ENCODE measurements at regions not wholly inside any gene's neighbourhood (a gene's known extent, or its start where the extent isn't known, plus 50 kb on each side); places are given as distances from the start of the nearest gene placed in this dataset.
"Not testable (repeated sequence)": the region's sequence is repeated elsewhere in the genome, so short reads cannot be mapped to it uniquely, and the experiment has no call there.

DNA sequence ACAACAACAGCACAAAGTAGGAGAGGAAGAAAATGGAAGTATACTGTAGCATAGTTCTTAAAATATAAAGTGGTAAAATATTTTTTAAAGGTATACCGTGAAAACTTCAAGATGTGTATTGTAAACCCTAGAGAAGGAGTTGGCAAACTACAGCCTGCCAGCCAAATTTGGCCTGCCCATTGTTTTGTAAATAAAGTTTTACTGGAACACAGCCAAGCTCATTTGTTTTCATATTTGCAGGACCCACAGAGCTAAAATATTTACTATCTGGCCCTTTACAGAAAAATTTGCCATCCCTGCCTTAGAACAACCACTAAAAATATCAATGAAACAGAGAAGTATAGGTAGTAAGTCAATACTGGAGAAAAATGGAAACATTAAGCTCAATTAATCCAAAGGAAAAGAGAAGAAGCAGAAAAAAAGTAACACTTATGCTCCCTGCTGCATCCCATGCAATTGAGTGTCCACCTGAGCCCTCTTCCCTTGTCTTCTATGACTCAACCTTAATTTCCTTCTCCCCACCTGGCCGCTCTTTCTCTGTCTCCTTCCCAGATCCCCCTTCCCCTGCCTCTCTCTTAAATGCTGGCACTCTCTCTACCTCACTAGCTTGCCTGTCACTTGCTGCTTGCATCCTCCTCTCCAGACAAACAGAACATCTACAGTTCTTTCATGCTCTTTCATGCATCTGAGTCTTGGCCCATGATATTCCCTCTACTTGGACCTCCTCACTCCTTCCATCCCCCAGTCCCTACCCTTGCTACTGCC lies 50.6 kb upstream of the FER start:
- no peak for DNase-seq (ENCODE audit: low read depth in 4 of 4, low spot score in 1 of 4)

DNA sequence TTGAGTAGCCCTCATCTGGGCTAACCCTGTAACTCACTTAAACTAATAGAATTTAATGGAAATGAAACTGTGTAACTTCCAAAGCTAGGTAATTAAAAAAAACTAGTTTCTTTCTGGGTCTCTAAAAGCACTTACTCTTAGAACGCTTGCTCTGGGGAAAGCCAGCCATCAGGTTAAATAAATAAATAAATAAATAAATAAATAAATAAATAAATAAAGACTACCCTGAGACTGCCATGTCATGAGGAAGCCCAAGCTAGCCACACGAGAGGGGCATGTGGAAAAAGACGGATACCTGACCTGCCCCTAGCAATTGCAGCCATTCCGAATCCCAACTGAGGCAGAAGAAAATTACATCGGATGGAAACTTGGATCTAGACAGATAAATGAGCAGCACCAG lies 51.3 kb upstream of the FER start:
- no peak for DNase-seq (ENCODE audit: low read depth in 4 of 4, low spot score in 1 of 4)

DNA sequence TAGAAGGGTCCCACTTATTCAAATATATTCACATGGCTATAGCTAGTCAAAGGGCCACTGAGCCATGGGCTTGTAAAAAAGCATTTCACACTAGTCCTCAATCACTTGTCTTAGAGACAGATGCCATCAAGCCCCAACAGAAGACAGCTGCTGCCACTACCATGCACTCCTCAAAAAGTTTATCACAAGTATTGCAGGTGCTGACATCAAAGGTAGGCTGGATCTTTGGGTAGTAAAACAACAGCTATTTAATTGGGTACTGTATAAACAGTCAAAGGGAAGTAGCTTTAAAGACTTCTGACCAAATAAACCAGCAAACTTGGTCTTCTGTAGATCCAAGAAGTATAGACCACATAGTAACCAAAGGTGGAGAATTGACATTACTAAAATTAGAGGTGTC lies 59.2 kb upstream of the FER start:
- DNase-seq (ENCODE audit: low read depth in 4 of 4, low spot score in 1 of 4): no peak

DNA sequence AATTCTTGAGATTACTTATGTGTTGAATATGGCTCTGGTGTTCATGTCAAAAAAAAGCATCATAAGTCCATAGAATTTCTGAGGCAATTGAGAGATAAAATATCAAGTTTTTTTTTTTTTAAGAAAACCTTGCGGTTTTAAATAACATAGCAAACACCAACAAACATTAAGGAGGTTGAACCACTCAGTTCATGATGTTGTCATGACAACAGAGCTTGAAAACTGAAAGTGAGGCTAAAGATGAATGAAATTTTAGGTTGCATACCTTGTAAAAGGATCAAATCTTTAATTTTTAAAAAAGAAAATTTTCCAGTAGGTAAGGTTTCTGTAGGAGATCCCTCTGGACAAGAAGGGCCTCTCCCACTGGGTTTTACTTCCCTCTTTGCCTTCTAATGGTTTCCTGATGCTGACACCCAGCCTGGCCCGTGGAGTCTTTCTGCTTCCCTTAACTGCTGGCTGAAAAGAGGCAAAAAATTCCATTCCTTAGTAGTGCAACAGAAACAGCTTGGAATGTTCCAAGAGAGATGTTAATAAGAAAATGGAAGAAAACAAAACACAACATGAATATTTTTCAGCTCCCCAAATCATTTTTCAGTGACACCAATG lies 60.0 kb upstream of the FER start:
- no peak for DNase-seq (ENCODE audit: low read depth in 4 of 4, low spot score in 1 of 4)

DNA sequence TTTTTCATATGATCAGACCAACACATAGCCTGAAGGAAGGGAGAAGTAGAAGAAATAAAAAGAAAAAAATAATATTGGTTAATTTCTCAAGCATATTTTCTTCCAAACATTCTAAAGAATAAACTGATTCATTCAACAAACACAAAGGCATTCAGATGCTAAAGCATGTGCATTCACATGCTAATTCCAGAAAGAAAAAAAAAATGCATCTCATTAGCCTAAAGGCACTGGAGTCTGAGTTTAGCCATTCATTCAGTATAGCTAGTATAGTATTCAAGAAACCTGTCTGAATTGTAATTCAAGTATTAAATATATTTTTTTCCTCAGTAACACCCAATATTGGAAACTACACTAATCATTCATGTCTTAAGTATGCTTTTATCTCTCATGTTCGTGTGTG lies 61.0 kb upstream of the FER start:
- no peak for DNase-seq (ENCODE audit: low read depth in 4 of 4, low spot score in 1 of 4)

DNA sequence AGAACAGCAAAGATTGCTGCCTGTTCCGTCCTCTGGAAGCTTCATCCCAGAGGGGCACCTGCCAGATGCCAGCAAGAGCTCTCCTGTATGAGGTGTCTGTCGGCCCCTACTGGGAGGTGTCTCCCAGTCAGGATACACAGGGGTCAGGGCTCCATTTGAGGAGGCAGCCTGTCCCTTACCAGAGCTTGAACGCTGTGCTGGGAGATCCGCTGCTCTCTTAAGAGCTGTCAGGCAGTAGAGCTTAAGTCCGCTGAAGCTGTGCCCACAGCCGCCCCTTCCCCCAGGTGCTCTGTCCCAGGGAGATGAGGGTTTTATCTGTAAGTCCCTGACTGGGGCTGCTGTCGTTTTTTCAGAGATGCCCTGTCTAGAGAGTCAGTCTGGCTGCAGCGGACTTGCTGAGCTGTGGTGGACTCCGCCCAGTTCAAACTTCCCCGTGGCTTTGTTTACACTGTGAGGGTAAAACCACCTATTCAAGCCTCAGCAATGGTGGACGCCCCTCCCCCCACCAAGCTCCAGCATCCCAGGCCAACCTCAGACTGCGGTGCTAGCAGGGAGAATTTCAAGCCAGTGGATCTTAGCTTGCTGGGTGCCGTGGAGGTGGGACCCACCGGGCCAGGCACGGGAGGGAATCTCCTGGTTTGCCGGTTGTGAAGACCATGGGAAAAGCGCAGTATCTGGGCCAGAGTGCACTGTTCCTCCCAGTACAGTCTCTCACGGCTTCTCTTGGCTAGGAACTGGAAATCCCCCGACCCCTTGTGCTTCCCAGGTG lies 62.1 kb upstream of the FER start:
- not testable (repeated sequence) for DNase-seq (ENCODE audit: low read depth in 4 of 4, low spot score in 1 of 4)

DNA sequence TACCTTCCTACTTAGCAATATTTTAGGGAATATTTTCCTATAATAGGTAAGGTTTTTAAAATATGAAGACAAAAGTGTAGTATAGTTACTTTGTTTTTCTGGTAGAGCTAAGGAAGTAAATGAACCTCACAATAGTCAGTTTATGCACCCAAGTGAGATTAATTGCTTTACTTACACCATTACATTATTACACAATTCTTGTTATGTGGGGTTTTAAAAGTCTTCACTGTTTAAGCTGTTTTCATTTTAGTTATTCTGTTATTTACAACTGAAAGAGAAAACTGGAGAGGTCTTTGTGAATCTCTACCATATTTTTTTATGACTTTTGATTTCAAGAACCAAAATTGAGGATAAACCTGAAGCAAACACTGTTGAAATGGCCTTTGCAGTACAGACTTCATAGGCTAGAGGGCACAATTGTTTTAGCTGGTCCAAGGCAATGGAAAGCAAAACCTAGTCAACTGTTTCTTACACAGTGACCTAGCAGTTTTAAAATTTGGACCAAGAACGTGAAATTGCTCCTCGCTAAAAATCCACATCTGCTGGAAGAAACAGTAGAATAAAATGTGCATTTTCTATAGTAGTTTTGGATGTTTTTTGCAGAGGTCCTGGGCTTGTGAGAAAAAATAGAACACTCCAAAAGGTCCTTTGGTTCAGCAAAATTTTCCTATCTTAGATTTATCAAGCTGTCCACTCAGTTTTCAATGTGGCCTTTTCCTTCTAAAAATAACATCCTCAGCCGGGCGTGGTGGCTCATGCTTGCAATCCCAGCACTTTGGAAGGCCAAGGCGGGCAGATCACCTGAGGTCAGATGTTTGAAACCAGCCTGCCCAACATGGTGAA lies 66.4 kb upstream of the FER start:
- DNase-seq (ENCODE audit: low read depth in 4 of 4, low spot score in 1 of 4): no peak

DNA sequence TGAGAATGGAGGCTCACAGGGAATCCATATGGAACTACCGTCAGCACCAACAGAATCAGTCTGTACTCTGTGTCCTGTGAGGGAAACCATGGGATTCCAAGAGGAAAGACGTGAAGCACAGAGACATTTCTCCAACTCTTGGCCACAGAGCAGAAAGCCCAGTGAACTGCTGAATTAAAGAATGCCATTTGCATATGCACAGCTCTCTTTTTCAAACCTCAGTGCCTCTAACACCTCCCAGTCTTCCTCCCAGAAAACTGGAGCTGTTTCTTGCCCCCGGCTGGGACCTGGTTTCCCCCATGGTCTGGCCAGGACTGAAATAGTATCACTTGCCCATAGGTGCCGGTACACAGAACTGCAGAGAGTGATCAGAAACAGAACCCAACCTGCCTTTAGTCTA lies 69.6 kb upstream of the FER start:
- no peak for DNase-seq (ENCODE audit: low read depth in 4 of 4, low spot score in 1 of 4)

DNA sequence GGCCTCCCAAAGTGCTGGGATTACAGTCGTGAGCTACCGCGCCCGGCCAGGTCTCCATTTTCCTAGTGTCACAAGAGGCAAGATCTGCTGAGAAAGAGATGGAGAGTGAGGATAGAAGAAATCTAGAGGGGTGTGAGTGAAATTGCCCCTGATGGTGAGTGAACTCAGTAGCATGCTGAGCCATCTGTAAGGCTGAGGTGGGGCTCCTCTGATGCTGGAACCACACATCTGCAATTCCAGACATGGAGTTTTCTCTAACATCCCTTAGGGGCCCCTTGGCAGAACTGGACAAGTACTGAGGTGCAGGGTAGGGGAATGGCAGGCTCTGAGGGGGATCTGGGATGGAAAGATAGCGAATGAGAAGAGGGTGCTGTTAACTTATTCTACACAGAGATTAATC lies 72.0 kb upstream of the FER start:
- no peak for DNase-seq (ENCODE audit: low read depth in 4 of 4, low spot score in 1 of 4)

DNA sequence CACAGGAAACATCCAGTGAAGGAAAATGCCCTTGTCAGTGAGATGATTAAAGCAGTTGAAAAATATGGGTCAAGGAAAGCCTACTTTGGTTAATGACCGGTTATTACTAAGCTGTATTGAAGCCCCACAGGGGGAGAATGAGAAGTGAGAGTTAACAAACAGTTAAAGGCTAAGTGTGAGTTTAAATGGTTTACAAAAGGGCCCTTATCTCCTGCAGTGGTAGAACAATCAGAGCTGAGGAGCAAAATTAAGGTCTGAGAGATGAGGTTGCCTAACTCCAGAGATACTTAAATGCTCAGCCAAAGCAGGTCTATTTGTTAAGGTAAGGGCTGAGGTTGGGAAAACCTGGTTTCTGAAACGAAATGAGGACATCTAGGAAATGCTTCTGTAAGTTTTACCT lies 75.1 kb upstream of the FER start:
- DNase-seq (ENCODE audit: low read depth in 4 of 4, low spot score in 1 of 4): no peak

DNA sequence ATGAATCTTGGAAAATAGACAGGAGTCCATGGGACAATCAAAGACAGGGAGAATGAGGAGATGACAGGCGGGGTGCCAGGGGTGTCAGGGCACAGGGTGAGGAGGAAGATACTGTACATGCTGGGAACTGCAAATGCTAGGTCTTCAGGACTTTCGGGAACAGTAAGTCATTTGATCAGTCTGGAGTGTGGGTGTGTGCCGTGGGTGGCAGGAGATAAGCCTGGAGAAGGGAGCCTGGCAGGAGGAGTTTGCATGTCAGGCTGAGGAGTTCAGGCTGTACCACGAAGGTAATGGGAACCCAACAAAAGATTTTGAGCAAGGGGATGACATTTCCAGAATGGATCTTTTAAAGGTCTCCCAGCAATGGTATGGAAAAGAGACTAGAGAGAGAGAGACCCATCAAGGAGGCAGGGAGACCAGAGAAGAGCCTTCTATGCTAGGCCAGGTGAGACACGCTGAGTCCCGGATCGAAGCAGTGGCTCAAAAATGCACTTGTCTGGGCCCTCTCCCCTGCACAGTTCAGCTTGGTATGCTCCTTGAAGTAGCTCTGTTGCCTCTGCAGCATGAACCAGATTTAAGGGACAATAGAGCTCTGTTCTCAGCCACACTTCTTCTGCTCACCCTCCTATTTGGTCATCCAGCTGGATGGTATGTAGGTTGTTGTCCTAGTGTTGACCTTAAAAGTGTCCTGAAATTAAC lies 77.0 kb upstream of the FER start:
- no peak for DNase-seq (ENCODE audit: low read depth in 4 of 4, low spot score in 1 of 4)

DNA sequence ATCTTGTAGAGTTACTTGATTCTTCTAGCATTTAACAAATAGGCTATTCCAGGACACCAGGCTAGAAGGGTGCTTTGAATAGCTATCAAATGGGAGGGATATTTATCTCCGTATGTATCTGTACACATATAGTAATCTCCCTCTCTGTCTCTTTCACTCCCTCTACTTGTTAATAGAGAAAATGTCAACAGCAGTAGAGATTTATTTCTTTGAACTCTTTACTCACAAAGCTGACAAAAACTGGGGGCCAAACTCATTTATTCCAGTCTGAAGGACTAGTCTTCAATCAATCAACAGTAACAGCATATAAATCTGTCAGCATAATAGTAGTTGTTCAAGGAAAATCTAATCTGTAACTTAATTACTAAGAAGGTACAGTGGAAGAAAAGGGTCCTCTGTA lies 78.2 kb upstream of the FER start:
- DNase-seq (ENCODE audit: low read depth in 4 of 4, low spot score in 1 of 4): no peak

DNA sequence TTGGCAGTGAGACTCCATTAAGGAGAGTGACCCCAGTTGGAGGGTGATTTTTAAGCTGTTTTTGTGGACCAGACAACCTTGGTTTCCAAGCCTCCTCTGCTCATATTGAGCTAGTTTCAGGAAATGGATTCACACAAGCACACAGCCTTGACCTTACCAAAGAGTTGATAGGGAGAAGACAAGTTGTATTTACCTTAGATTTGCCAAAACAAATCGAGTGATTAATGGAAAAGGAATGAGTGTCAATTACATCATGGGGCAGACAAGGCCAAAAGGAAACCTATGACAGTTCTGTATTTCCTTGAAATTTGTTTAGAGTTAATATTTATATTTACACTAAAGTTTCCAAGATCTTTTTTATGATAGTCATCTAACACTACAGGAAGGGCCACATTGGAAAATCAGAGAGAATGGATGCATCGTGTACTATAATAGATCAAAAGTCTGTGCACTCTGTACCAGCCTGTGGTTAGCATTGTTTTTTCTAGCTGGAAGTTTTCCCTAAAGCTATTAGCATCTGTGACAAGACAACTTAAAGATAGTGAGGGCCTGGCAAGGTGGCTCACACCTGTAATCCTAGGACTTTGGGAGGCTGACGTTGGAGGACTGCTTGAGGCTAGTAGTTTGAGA lies 86.0 kb upstream of the FER start:
- no peak for DNase-seq (ENCODE audit: low read depth in 4 of 4, low spot score in 1 of 4)

DNA sequence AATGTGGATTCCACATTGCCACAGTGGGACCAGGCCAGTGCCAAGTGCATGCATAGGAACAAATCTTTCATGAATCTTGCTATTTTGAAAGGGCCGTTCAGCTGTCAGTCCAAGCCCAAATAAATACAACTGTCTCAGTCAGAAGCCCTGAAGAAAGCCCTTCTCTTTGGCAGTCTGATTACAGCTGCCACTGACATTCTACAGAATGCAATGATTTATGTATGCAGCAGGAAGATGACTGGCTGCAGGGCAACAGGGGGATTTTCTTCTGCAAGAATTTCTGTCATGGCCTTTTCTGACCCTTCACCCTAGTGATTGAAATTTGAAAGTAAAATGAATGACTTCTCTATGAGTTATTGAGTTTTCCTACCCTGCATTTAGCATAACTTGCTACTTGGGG lies 86.7 kb upstream of the FER start:
- DNase-seq (ENCODE audit: low read depth in 4 of 4, low spot score in 1 of 4): no peak

DNA sequence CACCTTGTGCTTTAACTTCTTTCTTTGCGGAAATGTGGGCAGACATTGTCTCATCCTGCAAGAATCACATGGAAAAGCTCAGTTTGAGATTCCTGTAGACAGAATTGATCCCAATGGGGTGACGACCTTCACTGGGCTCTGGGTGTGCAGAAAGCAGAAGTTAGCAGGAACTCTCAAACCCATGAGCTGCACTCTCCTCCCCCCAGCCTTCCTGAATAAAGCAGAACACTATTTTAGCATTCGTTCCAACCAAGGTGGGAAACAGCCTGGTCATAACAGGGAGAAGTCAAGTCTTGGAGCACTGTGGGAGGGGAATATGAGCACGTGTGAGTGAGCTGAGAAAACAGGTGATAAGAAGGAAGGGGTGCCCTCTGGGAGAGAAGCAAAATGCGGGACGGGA lies 87.4 kb upstream of the FER start:
- DNase-seq (ENCODE audit: low read depth in 4 of 4, low spot score in 1 of 4): no peak

DNA sequence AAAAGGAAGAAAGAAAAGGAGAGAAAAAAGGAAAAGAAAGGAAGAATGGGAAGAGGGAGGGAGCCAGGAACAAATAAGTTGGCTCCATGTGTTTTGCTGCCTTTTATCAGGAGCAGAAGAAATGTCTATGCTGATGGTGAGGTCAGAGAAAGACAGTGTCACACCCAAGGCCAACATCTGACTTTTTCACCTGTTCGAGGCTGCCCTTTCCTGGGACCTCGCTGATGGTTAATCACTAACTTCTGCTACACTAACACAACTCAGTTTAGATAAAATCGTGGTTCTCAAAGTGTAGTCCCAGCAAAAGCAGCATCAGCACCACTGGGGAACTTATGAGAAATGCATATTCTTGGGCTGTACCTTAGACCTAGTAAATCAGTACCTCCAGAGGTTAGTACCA lies 88.2 kb upstream of the FER start:
- no peak for DNase-seq (ENCODE audit: low read depth in 4 of 4, low spot score in 1 of 4)

DNA sequence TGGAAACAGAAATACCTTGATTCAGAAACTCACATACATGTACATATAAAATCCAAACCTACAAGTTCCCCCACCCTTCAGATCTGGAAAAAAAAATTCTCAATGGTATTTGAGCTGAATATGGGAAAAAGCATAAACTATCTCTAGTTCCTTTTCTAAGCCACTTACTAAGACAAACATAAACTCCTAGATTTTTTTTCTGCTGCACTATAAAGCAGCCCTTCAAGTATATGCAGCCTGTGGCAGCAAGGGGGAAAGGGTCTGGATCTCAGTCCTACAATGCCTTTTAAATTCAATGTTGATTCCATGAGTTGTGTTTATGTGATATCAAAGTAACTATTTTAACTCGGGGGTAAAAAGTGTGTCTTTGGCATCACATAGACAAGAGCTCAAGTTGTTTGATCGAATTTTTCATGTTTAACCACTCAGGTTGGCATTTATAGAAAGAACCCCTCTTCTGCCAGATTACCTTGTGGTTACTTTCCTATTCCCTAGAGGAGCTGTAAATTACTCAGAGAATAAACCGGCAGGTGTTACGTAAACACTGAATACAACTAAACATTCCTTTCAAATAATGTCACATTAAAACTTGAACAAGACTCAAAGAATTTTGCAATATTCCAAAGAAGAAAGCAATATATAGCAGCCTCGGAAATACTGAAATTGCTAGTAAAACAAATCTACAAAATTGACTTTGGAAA lies 91.8 kb upstream of the FER start:
- DNase-seq (ENCODE audit: low read depth in 4 of 4, low spot score in 1 of 4): no peak

DNA sequence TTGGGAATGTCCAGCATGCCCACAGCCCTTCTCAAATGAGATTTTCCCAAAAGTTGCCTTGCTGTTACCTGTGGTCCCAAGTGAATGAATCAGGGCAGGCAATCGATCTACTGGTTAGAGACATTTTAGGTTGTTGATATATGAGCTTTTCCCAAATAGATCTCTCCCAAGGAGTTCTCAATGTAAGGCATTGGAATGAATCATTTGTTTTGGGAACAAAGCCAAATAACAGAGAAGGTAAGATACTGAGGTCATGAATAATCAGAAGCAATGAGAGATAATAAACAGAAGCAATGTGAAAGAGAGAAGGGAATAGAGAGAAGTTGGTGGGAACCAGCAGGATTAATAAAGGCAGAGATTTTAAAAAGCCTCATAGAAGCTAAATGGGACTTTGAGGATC lies 93.6 kb upstream of the FER start:
- DNase-seq (ENCODE audit: low read depth in 4 of 4, low spot score in 1 of 4): no peak

DNA sequence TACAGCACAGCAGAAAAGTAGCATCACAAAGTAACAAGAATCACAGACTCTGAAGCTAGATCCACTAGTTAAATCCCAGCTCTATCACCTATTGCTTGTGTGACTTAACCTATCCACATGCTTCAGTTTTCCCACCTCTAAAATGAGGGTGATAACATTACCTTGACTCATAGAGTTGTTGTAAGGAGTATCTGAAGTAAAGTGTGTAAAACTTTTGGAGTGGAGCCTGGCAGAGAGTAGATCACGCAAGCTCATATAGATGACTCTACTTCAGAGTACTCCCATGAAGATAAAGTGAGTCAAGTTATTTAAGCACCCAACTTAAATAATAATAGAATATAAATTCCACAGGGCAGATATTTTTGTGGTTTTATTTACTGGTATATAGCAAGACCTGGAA lies 94.5 kb upstream of the FER start:
- no peak for DNase-seq (ENCODE audit: low read depth in 4 of 4, low spot score in 1 of 4)

DNA sequence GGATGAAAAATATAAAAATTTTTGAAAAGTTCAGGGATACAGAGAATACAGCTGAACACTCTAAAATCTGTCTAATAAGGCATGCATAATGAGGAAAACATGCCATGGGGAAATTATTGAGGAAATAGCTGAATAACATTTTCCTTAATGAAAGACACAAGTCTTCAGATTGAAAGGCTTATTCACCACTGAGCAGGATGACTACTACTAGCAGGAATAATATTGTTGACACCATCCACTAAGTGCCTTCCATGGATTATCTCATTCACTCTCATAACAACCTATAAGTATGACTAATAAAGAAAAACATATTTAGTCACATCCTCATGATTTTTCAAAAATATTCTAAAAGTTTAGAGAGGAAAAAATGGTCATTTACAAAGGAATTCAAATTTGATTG lies 96.7 kb upstream of the FER start:
- no peak for DNase-seq (ENCODE audit: low read depth in 4 of 4, low spot score in 1 of 4)

Data from stimulated activated CD4-positive, alpha-beta T cell treated with anti-CD3 and anti-CD28 coated beads, Interleukin-1b, Interleukin-23, amount 100 ng/mL, for 24 hours (primary cell).